Stimulated activated CD8-positive, alpha-beta memory T cell treated with anti-CD3 and anti-CD28 coated beads, Interleukin-12 subunit alpha, Interleukin-12 subunit beta, amount 100 ng/mL, for 1 hour (primary cell): ENCODE measurements at regions not wholly inside any gene's neighbourhood (a gene's known extent, or its start where the extent isn't known, plus 50 kb on each side); places are given as distances from the start of the nearest gene placed in this dataset.
"Not testable (repeated sequence)": the region's sequence is repeated elsewhere in the genome, so short reads cannot be mapped to it uniquely, and the experiment has no call there.

Experiments used
- DNase-seq: peaks from one replicate; pipeline ENCODE4 v3.0.0-alpha.2; 2020; ENCODE audit warnings: low read depth

- DNase-seq: no peak
These were observed 219.6 kb upstream of the C1orf174 start for GRCh38 chr1:4119516-4120220.

- DNase-seq: no peak
These were observed 220.7 kb upstream of the C1orf174 start for GRCh38 chr1:4120557-4121292.

GRCh38 chr1:4121293-4121684 lies 221.2 kb upstream of the C1orf174 start:
- DNase-seq: no peak

- DNase-seq: no peak
These were observed 221.9 kb upstream of the C1orf174 start for GRCh38 chr1:4121834-4122512.

GRCh38 chr1:4122513-4123160 lies 222.6 kb upstream of the C1orf174 start:
- no peak for DNase-seq

- no peak for DNase-seq
These were observed 224.6 kb upstream of the C1orf174 start for GRCh38 chr1:4124631-4125145.

- DNase-seq: no peak
These were observed 226.2 kb upstream of the C1orf174 start for GRCh38 chr1:4126251-4126650.

GRCh38 chr1:4126731-4127591 lies 226.9 kb upstream of the C1orf174 start:
- no peak for DNase-seq

GRCh38 chr1:4127592-4128140 lies 227.6 kb upstream of the C1orf174 start:
- DNase-seq: no peak

GRCh38 chr1:4128616-4129015 lies 228.5 kb upstream of the C1orf174 start:
- DNase-seq: no peak

- DNase-seq: no peak
These were observed 229.6 kb upstream of the C1orf174 start for GRCh38 chr1:4129693-4130092.

- no peak for DNase-seq
These were observed 230.0 kb upstream of the C1orf174 start for GRCh38 chr1:4130096-4130495.

- DNase-seq: no peak
These were observed 231.7 kb upstream of the C1orf174 start for GRCh38 chr1:4131734-4132133.

GRCh38 chr1:4132352-4133296 lies 232.6 kb upstream of the C1orf174 start:
- DNase-seq: no peak

- DNase-seq: no peak
These were observed 233.3 kb upstream of the C1orf174 start for GRCh38 chr1:4133297-4133938.

GRCh38 chr1:4133939-4134321 lies 233.9 kb upstream of the C1orf174 start:
- no peak for DNase-seq

- DNase-seq: not testable (repeated sequence)
These were observed 235.8 kb upstream of the C1orf174 start for GRCh38 chr1:4135853-4136252.

- DNase-seq: no peak
These were observed 237.7 kb upstream of the C1orf174 start for GRCh38 chr1:4137621-4138415.

GRCh38 chr1:4139646-4140045 lies 239.6 kb upstream of the C1orf174 start:
- no peak for DNase-seq
